HCT116 (cell line): ENCODE measurements at regions not wholly inside any gene's neighbourhood (a gene's known extent, or its start where the extent isn't known, plus 50 kb on each side); places are given as distances from the start of the nearest gene placed in this dataset.

Experiments used
- EZH2 ChIP-seq: fragments of 200-600 bp; sonication (generic); IDR thresholded peaks from 2 replicates; pipeline ENCODE4 v1.6.1; 2017; ENCODE audit warnings: antibody characterized with exemption, mixed run types
- POLR2A ChIP-seq: IDR thresholded peaks from 2 replicates; pipeline ENCODE4 v1.7.0; 2011; ENCODE audit warnings: borderline replicate concordance; ENCODE audit not compliant: insufficient read depth, insufficient read length; ENCODE audit errors: extremely low read depth
- YY1 ChIP-seq: IDR thresholded peaks from 2 replicates; pipeline ENCODE4 v1.6.1; 2011; ENCODE audit warnings: low read length, low read depth, moderate library complexity, mild to moderate bottlenecking; ENCODE audit not compliant: insufficient replicate concordance; ENCODE audit errors: extremely low read depth
- TF ChIP-seq, protein P1 (sequence below), 3 experiments: fragments of 200-600 bp in 1 of 3; sonication (generic) in 1 of 3; IDR thresholded peaks in 2 of 3; conservative IDR thresholded peaks in 1 of 3; 2 replicates each; pipeline ENCODE4 v1.5.1; 2012 to 2017; ENCODE audit warnings: low read depth in 2 of 3, low read length in 2 of 3, antibody characterized with exemption in 1 of 3, borderline replicate concordance in 1 of 3, control low read depth in 1 of 3, mild to moderate bottlenecking in 1 of 3, mixed read lengths in 1 of 3, mixed run types in 1 of 3, moderate library complexity in 1 of 3; ENCODE audit not compliant: insufficient read depth in 1 of 3

DNA sequence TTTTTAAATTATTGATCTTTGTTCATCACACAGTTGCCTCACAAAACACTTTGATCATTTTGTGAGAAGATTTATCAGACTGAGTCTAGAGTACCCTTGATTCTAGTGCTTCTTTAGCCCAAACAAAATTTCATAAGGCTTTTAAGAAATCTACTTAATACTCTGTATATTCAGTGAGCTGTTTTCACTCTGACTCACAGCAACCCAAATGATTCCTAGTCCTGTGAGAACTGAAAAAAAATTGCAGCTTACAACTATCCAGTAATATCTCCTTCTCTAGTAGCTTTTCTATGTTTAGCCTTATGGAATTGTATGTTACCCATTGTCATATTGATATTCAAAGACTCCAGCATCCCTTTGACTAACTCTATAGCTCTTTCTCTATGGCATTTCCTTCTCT is 915.6 kb downstream of the AMY1C start:
- TF ChIP-seq POLR2A (no peak), YY1 (no peak), EZH2 (no peak)
- TF ChIP-seq, protein P1, sequence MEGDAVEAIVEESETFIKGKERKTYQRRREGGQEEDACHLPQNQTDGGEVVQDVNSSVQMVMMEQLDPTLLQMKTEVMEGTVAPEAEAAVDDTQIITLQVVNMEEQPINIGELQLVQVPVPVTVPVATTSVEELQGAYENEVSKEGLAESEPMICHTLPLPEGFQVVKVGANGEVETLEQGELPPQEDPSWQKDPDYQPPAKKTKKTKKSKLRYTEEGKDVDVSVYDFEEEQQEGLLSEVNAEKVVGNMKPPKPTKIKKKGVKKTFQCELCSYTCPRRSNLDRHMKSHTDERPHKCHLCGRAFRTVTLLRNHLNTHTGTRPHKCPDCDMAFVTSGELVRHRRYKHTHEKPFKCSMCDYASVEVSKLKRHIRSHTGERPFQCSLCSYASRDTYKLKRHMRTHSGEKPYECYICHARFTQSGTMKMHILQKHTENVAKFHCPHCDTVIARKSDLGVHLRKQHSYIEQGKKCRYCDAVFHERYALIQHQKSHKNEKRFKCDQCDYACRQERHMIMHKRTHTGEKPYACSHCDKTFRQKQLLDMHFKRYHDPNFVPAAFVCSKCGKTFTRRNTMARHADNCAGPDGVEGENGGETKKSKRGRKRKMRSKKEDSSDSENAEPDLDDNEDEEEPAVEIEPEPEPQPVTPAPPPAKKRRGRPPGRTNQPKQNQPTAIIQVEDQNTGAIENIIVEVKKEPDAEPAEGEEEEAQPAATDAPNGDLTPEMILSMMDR (IDR thresholded peaks at IDR 0.05 in 2 of 3, conservative IDR thresholded peaks at IDR 0.05 in 1 of 3; ENCODE audit: borderline replicate concordance in 1 of 3, insufficient read depth in 1 of 3, low read depth in 2 of 3, low read length in 2 of 3), result no peak
